ENCODE measurements at regions not wholly inside any gene's neighbourhood (a gene's known extent, or its start where the extent isn't known, plus 50 kb on each side); places are given as distances from the start of the nearest gene placed in this dataset.

DNA sequence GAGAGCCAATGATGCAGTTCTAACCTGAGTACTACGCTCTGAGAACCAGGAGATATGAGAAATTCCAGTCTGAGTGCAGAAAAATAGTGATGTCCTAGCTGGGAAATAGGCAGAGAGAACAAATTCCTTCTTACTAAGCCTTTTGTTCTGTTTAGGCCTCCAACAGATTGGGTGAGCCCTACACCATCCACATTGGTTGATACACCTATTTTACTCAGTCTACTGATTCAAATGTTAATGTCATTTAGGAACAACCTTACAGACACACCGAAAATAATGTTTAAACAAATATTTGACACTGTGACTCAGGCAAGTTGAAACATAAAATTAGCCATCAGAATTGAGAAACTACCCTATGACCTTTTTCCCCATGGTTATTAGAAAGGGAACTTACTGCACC lies 333.9 kb upstream of the IZUMO3 start:
- no peak for TF ChIP-seq NFIC (IDR thresholded peaks at IDR 0.05; ENCODE audit: low read length)
- no peak for TF ChIP-seq SALL2 (CRISPR knock-in tag; IDR thresholded peaks at IDR 0.05)
- TF ChIP-seq YEATS4 (CRISPR knock-in tag; IDR thresholded peaks at IDR 0.05; ENCODE audit: borderline replicate concordance) = no peak
- no peak for TF ChIP-seq ZNF33A (CRISPR knock-in tag; IDR thresholded peaks at IDR 0.05; ENCODE audit: borderline replicate concordance)
- TF ChIP-seq HNF4G (IDR thresholded peaks at IDR 0.05; ENCODE audit: borderline replicate concordance, low read depth, low read length) = no peak
- TF ChIP-seq HNF4G (CRISPR knock-in tag; IDR thresholded peaks at IDR 0.05; ENCODE audit: borderline replicate concordance, low read depth) = no peak
- TF ChIP-seq EZH2 (conservative IDR thresholded peaks at IDR 0.05; ENCODE audit: low read depth, low read length) = no peak
- no peak for TF ChIP-seq HNF4A (CRISPR knock-in tag; IDR thresholded peaks at IDR 0.05)
- no peak for TF ChIP-seq PATZ1 (CRISPR knock-in tag; IDR thresholded peaks at IDR 0.05)

Measured in HepG2 (cell line).